ENCODE measurements at regions not wholly inside any gene's neighbourhood (a gene's known extent, or its start where the extent isn't known, plus 50 kb on each side); places are given as distances from the start of the nearest gene placed in this dataset.

DNA sequence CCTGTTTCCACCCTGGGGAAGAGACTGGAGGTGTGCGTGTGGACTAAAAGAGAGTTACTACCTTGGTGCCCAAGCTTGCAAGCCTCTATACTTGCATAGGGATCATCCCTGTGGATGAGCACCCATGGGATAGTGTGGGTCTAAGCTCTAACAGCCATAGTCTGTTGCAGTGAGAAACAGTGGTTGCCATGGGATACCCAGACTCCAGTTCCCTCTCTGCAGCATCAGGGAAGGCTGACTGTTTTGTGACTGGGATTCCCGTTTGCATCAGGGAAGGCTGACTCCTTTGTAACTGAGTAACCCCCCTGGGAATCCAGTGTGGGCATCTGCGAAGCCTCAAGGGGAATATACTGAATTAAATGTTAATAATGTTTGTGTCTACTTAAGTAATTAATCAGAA lies 196.1 kb downstream of the ZNF621 start:
- no peak for TF ChIP-seq POLR2AphosphoS5 (IDR thresholded peaks at IDR 0.05; ENCODE audit: low read depth, low read length)
- TF ChIP-seq, protein P1, sequence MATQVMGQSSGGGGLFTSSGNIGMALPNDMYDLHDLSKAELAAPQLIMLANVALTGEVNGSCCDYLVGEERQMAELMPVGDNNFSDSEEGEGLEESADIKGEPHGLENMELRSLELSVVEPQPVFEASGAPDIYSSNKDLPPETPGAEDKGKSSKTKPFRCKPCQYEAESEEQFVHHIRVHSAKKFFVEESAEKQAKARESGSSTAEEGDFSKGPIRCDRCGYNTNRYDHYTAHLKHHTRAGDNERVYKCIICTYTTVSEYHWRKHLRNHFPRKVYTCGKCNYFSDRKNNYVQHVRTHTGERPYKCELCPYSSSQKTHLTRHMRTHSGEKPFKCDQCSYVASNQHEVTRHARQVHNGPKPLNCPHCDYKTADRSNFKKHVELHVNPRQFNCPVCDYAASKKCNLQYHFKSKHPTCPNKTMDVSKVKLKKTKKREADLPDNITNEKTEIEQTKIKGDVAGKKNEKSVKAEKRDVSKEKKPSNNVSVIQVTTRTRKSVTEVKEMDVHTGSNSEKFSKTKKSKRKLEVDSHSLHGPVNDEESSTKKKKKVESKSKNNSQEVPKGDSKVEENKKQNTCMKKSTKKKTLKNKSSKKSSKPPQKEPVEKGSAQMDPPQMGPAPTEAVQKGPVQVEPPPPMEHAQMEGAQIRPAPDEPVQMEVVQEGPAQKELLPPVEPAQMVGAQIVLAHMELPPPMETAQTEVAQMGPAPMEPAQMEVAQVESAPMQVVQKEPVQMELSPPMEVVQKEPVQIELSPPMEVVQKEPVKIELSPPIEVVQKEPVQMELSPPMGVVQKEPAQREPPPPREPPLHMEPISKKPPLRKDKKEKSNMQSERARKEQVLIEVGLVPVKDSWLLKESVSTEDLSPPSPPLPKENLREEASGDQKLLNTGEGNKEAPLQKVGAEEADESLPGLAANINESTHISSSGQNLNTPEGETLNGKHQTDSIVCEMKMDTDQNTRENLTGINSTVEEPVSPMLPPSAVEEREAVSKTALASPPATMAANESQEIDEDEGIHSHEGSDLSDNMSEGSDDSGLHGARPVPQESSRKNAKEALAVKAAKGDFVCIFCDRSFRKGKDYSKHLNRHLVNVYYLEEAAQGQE (IDR thresholded peaks at IDR 0.05; ENCODE audit: insufficient read depth in 1 of 2, low read depth in 2 of 2, low read length in 2 of 2) = no peak

Data from PFSK-1 (cell line).